HG02678 (cell line): ENCODE measurements at regions not wholly inside any gene's neighbourhood (a gene's known extent, or its start where the extent isn't known, plus 50 kb on each side); places are given as distances from the start of the nearest gene placed in this dataset.

Source experiments
- ATAC-seq: cut with Tn5 transposase; IDR thresholded peaks from one replicate; pipeline ENCODE4 v1.9.1; 2021; ENCODE audit warnings: mild to moderate bottlenecking, moderate library complexity; ENCODE audit not compliant: unreplicated experiment

- no peak for ATAC-seq
Measured at GRCh38 chr6:23195487-23195886, 626.1 kb downstream of the HDGFL1 start.

GRCh38 chr6:23199541-23199940, 630.2 kb downstream of the HDGFL1 start:
- no peak for ATAC-seq

GRCh38 chr6:23200946-23201345, 631.6 kb downstream of the HDGFL1 start:
- ATAC-seq, result no peak

GRCh38 chr6:23202207-23202606, 632.8 kb downstream of the HDGFL1 start:
- no peak for ATAC-seq

GRCh38 chr6:23212398-23212797, 643.0 kb downstream of the HDGFL1 start:
- no peak for ATAC-seq

GRCh38 chr6:23213193-23213592, 643.8 kb downstream of the HDGFL1 start:
- ATAC-seq, result no peak

- no peak for ATAC-seq
Measured at GRCh38 chr6:23213651-23214050, 644.3 kb downstream of the HDGFL1 start.

GRCh38 chr6:23218751-23219150, 649.4 kb downstream of the HDGFL1 start:
- ATAC-seq, result no peak

- ATAC-seq, result no peak
Measured at GRCh38 chr6:23222724-23223123, 653.4 kb downstream of the HDGFL1 start.

GRCh38 chr6:23224540-23224939, 655.2 kb downstream of the HDGFL1 start:
- ATAC-seq, result no peak

- no peak for ATAC-seq
Measured at GRCh38 chr6:23228439-23229024, 659.2 kb downstream of the HDGFL1 start.

GRCh38 chr6:23243854-23244253, 674.5 kb downstream of the HDGFL1 start:
- no peak for ATAC-seq

GRCh38 chr6:23244300-23244699, 674.9 kb downstream of the HDGFL1 start:
- ATAC-seq, result no peak

- ATAC-seq, result no peak
Measured at GRCh38 chr6:23245572-23245971, 676.2 kb downstream of the HDGFL1 start.

- ATAC-seq, result no peak
Measured at GRCh38 chr6:23246896-23247295, 677.5 kb downstream of the HDGFL1 start.

- ATAC-seq, result no peak
Measured at GRCh38 chr6:23250556-23250955, 681.2 kb downstream of the HDGFL1 start.

GRCh38 chr6:23262864-23263263, 693.5 kb downstream of the HDGFL1 start:
- ATAC-seq, result no peak

GRCh38 chr6:23265270-23265669, 695.9 kb downstream of the HDGFL1 start:
- no peak for ATAC-seq

GRCh38 chr6:23266536-23266935, 697.2 kb downstream of the HDGFL1 start:
- no peak for ATAC-seq

GRCh38 chr6:23267651-23268050, 698.3 kb downstream of the HDGFL1 start:
- no peak for ATAC-seq

GRCh38 chr6:23268348-23268747, 699.0 kb downstream of the HDGFL1 start:
- no peak for ATAC-seq

- no peak for ATAC-seq
Measured at GRCh38 chr6:23269436-23269835, 700.1 kb downstream of the HDGFL1 start.

GRCh38 chr6:23272536-23272935, 703.2 kb downstream of the HDGFL1 start:
- ATAC-seq, result no peak
